HG02938 (cell line): ENCODE measurements at regions not wholly inside any gene's neighbourhood (a gene's known extent, or its start where the extent isn't known, plus 50 kb on each side); places are given as distances from the start of the nearest gene placed in this dataset.

Experiments
- ATAC-seq: cut with Tn5 transposase; IDR thresholded peaks from one replicate; pipeline ENCODE4 v1.9.1; 2021; ENCODE audit warnings: mild to moderate bottlenecking, moderate library complexity; ENCODE audit not compliant: unreplicated experiment

DNA sequence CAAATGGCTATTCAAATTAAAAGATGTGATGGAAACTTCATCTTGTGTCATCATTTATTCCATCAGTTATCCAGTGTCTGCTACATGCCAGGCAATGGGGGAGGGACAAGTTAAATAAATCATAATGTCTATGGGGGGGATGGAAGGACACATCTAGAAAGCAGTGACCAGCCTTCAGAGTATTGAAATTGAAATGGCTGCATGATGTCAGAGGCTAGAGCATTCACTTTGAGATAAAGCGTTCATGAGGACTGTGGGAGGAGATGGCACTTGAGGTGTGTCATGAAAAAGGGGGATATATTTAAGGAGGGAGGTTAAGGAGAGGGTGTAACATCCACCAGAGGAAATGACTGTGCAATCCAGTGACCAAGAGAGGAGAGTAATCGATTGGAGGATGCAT lies 50.6 kb downstream of the SLIT2 start:
- no peak for ATAC-seq

GRCh38 chr4:20305976-20306375 lies 54.3 kb downstream of the SLIT2 start:
- ATAC-seq: no peak

GRCh38 chr4:20311856-20312255 lies 60.2 kb downstream of the SLIT2 start:
- no peak for ATAC-seq

GRCh38 chr4:20313237-20314030 lies 61.7 kb downstream of the SLIT2 start:
- no peak for ATAC-seq

GRCh38 chr4:20317424-20317985 lies 65.8 kb downstream of the SLIT2 start:
- ATAC-seq: no peak

DNA sequence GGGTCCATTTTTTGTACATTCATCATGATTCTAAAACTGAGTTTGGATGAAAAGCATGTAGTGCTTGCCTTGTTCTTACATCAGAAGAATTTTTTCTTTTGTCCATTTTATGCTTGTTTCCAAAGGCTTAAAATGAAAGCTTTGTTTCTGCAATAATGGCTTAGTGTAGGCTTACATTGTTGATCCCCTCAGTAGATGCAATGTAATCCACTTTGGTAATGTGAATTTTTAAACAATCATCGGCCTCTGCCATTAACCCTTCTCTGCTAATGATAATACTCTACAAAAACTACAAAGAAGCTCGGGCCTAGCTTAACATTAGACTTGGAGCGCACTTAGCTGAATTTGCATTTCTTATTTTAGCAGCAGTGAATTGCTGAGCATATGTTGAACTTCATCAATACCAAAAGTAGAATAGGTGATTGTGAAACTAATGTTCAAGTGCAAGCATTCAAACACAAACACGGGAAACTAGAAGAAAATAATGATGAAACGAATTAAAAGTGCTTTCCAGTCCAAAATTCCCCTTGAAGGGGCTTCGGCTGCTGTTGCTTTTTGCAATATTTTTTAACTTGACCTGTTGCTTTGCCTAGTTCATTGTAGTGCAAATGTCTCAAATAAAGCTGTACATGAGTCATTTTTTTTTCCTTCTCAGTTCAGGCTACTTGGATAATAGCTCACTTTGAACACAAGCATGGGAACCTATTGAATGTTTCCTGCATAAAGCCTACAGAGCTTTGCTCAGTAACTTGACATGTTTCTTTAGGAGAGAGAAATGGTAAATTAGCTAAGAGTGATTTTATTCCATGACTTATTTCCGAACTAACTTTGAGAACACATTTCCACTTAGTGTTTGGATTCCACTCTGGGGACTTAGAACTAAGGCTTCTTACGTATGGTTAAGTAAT lies 66.5 kb downstream of the SLIT2 start:
- ATAC-seq: no peak

- ATAC-seq: no peak
Observed at GRCh38 chr4:20318909-20319277, 67.2 kb downstream of the SLIT2 start.

- ATAC-seq: no peak
Observed at GRCh38 chr4:20319825-20320612, 68.3 kb downstream of the SLIT2 start.

DNA sequence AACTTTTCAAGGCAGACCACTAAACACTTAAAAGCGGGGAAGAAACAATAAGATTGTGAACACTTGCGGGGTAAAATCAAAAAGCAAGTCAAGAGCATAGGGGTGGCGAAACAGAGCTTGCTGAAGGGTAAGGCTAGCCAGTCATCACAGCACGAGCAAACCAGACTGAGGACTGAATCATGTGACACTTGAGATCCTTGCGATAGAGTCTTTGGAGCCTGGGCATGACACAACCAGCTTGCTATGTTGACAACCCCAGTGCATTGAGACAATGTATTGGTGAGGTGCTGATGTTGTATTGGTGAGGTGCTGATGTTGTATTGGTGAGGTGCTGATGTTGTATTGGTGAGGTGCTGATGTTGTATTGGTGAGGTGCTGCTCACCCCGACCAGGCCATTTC lies 72.3 kb downstream of the SLIT2 start:
- ATAC-seq: no peak

- ATAC-seq: no peak
Observed at GRCh38 chr4:20326460-20326859, 74.8 kb downstream of the SLIT2 start.

GRCh38 chr4:20326977-20327376 lies 75.3 kb downstream of the SLIT2 start:
- no peak for ATAC-seq

DNA sequence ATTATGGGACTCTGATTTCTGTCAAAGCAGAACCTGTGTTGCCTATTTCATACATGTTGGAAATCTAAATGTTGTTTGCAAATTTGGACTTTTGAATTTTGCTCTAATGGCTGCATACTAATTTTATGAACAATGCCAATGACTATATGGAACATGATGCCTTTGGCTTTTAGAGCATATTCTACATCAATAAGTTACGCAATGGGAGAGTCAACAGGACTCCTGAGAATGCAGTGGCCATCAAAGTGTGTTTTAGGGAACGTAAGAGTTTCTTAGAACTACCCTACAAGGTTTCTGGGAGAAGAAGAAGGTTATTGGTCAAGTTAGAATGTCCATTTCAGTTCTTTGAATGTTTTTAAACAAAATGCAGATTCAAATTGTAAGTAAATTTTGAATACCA lies 76.1 kb downstream of the SLIT2 start:
- ATAC-seq: no peak

DNA sequence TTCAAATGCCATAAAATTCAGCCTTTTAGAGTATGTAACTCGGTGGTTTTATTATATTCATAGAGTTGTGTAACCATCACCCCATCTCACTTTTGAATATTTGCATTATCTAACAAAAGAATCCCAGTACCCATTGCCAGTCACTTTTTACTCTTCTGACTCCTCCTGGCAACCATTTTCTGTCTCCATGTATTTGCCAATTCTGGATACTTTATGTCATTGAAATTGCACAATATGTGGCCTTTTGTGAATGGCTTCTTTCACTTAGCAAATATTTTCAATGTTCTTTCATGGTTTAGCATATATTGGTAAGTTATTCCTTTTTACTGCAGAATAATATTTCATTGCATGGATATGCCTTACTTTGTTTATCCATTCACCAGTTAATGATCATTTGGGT lies 79.9 kb downstream of the SLIT2 start:
- no peak for ATAC-seq

- ATAC-seq: no peak
Observed at GRCh38 chr4:20333141-20333715, 81.5 kb downstream of the SLIT2 start.

- no peak for ATAC-seq
Observed at GRCh38 chr4:20337261-20337664, 85.6 kb downstream of the SLIT2 start.

- ATAC-seq: no peak
Observed at GRCh38 chr4:20338841-20339240, 87.1 kb downstream of the SLIT2 start.

DNA sequence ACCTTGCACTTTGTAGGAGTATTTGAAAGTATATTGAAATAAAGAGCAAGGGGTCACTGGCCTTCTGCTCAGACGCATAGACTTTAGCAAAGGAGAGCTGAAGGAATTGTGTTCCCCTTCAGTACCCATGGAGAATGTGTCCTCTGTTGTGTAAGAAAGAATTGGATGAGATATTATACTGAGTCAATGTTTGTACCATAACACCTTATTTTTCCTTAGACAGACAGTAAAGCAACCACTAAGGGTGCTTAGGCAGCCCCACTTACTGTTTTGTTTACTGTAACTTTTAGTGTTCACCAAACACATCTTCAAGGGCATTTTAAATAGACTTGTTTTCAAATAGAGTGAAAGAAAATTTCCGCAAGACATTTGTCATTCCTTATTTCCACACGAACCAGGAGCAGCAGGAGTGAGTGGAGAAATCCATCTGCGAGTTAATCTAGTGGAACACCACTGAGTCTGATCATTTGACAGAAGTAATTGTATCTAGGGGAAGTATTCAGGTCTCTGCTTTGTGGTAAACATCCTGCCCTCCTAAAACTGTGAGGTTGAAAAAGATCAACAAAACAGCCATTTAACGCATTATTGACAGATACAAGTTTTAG lies 89.5 kb downstream of the SLIT2 start:
- ATAC-seq: no peak

- ATAC-seq: no peak
Observed at GRCh38 chr4:20347531-20347930, 95.8 kb downstream of the SLIT2 start.

DNA sequence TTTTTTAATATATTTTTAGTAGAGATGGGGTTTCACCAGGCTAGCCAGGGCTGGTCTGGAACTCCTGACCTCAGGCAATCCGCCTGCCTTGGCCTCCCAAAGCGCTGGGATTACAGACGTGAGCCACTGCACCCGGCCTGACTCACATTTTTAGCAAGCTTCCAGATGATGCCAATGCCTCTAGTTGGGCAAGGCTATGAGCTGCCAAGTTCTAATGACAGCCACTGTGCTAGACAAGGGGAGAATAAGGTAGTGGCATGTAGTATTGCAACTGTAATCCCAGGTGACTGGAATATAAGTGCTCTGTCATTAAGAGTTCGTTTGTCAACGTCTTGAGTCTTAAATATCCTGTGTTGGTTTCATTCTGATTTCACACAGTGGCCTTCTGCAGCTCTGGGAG lies 96.7 kb downstream of the SLIT2 start:
- ATAC-seq: no peak
